ENCODE measurements at regions not wholly inside any gene's neighbourhood (a gene's known extent, or its start where the extent isn't known, plus 50 kb on each side); places are given as distances from the start of the nearest gene placed in this dataset.

GRCh38 chr9:73009649-73010288, 56.9 kb upstream of the ALDH1A1 start:
- Mint-ChIP-seq H3K4me3 (no peak overlapping the region), H3K27me3 (peaks cover 31 to 56% (median 45%) of the 10 kb centered on the region in 5 donors), H3K4me1 (peaks cover 0 to 2% (median 0%) of the 10 kb centered on the region in 7 donors), H3K27ac (no peak overlapping the region), H3K9me3 (peaks cover 0 to 2% (median 0%) of the 10 kb centered on the region in 11 donors), H3K36me3 (no peaks in the 10 kb centered on the region)
- Histone ChIP-seq H3K4me3 (ENCODE audit: low read length) (no peak overlapping the region), H3K4me1 (ENCODE audit: control insufficient read depth in 2 of 2, insufficient read depth in 2 of 2, low read length in 2 of 2) (no peaks in the 10 kb centered on the region), H3K27me3 (ENCODE audit: control insufficient read depth in 2 of 2, insufficient read depth in 2 of 2, low read length in 2 of 2) (no peaks in the 10 kb centered on the region), H3K36me3 (ENCODE audit: control insufficient read depth in 2 of 3, insufficient read depth in 3 of 3, low read length in 3 of 3) (no peaks in the 10 kb centered on the region), H3K9me3 (ENCODE audit: control insufficient read depth in 2 of 3, low read length in 3 of 3) (no peaks in the 10 kb centered on the region), H3K27ac (ENCODE audit: low read depth, low read length) (no peak overlapping the region)
- no peak for DNase-seq
- ATAC-seq = peak; percentile 45
- CTCF ChIA-PET = no interaction called here
- POLR2A ChIA-PET = no interaction called here
- intact Hi-C loops (cut with micrococcal nuclease) = no loop called here

GRCh38 chr9:73007966-73008672, 55.3 kb upstream of the ALDH1A1 start:
- Histone ChIP-seq H3K27me3 (ENCODE audit: control insufficient read depth in 2 of 2, insufficient read depth in 2 of 2, low read length in 2 of 2) (no peaks in the 10 kb centered on the region), H3K36me3 (ENCODE audit: control insufficient read depth in 2 of 3, insufficient read depth in 3 of 3, low read length in 3 of 3) (no peaks in the 10 kb centered on the region), H3K27ac (ENCODE audit: low read depth, low read length) (no peak overlapping the region), H3K4me1 (ENCODE audit: control insufficient read depth in 2 of 2, insufficient read depth in 2 of 2, low read length in 2 of 2) (no peaks in the 10 kb centered on the region), H3K9me3 (ENCODE audit: control insufficient read depth in 2 of 3, low read length in 3 of 3) (no peaks in the 10 kb centered on the region), H3K4me3 (ENCODE audit: low read length) (no peak overlapping the region)
- Mint-ChIP-seq H3K4me1 (peaks cover 0 to 2% (median 0%) of the 10 kb centered on the region in 7 donors), H3K36me3 (no peaks in the 10 kb centered on the region), H3K27me3 (peaks cover 26 to 58% (median 45%) of the 10 kb centered on the region in 5 donors), H3K4me3 (no peak overlapping the region), H3K9me3 (peaks cover 0 to 4% (median 0%) of the 10 kb centered on the region in 11 donors), H3K27ac (no peak overlapping the region)
- intact Hi-C loops (cut with micrococcal nuclease) = no loop called here
- POLR2A ChIA-PET = no interaction called here
- no peak for DNase-seq
- CTCF ChIA-PET = no interaction called here
- ATAC-seq = no peak

GRCh38 chr9:73006986-73007385, 54.1 kb upstream of the ALDH1A1 start:
- peaks cover 26 to 56% (median 44%) of the 10 kb centered on the region in 5 donors for H3K27me3 Mint-ChIP-seq
- POLR2A ChIA-PET = interaction anchor here (0.6 kb wide), 1 partner anchor 607 kb away, joined by 3 read pairs; no protein-coding TSS in a partner anchor
- intact Hi-C loops (cut with micrococcal nuclease) = no loop called here

More at GRCh38 chr9:73006986-73007385, 54.1 kb upstream of the ALDH1A1 start:
- H3K9me3 ChIP-seq (ENCODE audit: control insufficient read depth in 2 of 3, low read length in 3 of 3) = no peaks in the 10 kb centered on the region
- H3K36me3 ChIP-seq (ENCODE audit: control insufficient read depth in 2 of 3, insufficient read depth in 3 of 3, low read length in 3 of 3) = no peaks in the 10 kb centered on the region
- no peak overlapping the region for H3K27ac ChIP-seq (ENCODE audit: low read depth, low read length)
- DNase-seq (no peak), ATAC-seq (no peak)
- H3K4me1 ChIP-seq (ENCODE audit: control insufficient read depth in 2 of 2, insufficient read depth in 2 of 2, low read length in 2 of 2) = no peaks in the 10 kb centered on the region
- Mint-ChIP-seq H3K4me3 (no peak overlapping the region), H3K36me3 (no peaks in the 10 kb centered on the region), H3K9me3 (peaks cover 0 to 4% (median 0%) of the 10 kb centered on the region in 11 donors), H3K27ac (no peak overlapping the region), H3K4me1 (peaks cover 0 to 2% (median 0%) of the 10 kb centered on the region in 7 donors)
- no peaks in the 10 kb centered on the region for H3K27me3 ChIP-seq (ENCODE audit: control insufficient read depth in 2 of 2, insufficient read depth in 2 of 2, low read length in 2 of 2)
- CTCF ChIA-PET = interaction anchor here (0.5 kb wide), 1 partner anchor 15 kb away, joined by 3 read pairs; no protein-coding TSS in a partner anchor
- H3K4me3 ChIP-seq (ENCODE audit: low read length) = no peak overlapping the region

Measured in naive thymus-derived CD4-positive, alpha-beta T cell (primary cell).